ENCODE measurements at regions not wholly inside any gene's neighbourhood (a gene's known extent, or its start where the extent isn't known, plus 50 kb on each side); places are given as distances from the start of the nearest gene placed in this dataset.

- Histone ChIP-seq H3K9me3 (no peaks in the 10 kb centered on the region), H3K27me3 (ENCODE audit: low read depth) (no peaks in the 10 kb centered on the region), H3K4me1 (peaks cover 13% of the 10 kb centered on the region), H3K36me3 (no peaks in the 10 kb centered on the region), H3K27ac (no peak overlapping the region), H3K4me3 (no peak overlapping the region)
- ATAC-seq (no peak), DNase-seq (no peak)
- no peak for TF ChIP-seq CTCF (IDR thresholded peaks at IDR 0.05)
- intact Hi-C loops (cut with DNase I) = no loop called here
Observed at GRCh38 chr17:17413821-17414220, 63.0 kb upstream of the MED9 start.

DNA sequence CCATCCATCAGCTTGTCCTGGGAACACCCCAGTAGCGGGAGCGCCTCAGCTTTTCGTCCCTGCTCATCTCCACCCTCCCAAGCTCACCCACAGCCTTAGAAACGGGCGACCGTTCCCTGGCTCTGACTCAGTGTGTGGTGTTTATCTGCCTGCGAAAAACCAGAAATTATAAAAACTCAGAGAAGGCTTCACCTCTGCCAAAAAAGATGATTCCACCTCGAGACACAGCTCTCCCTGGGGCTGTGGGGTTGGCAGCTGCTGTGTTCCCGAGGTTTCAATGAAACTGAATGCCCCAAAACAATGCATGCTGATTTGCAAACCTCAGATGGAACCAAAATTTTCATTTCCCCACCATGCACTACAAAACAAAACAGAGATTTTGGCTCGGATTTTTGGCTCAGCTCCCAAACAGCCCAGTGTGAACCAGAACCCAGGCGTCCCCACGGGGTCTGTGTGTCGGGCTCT lies 62.4 kb upstream of the MED9 start:
- no peak overlapping the region for H3K27ac ChIP-seq
- no peak for DNase-seq
- H3K36me3 ChIP-seq = no peaks in the 10 kb centered on the region
- peaks cover 17% of the 10 kb centered on the region for H3K4me1 ChIP-seq
- no peak for TF ChIP-seq CTCF (IDR thresholded peaks at IDR 0.05)
- H3K27me3 ChIP-seq (ENCODE audit: low read depth) = no peaks in the 10 kb centered on the region
- H3K4me3 ChIP-seq = no peak overlapping the region
- intact Hi-C loops (cut with DNase I) = no loop called here
- ATAC-seq = no peak
- H3K9me3 ChIP-seq = no peaks in the 10 kb centered on the region

DNA sequence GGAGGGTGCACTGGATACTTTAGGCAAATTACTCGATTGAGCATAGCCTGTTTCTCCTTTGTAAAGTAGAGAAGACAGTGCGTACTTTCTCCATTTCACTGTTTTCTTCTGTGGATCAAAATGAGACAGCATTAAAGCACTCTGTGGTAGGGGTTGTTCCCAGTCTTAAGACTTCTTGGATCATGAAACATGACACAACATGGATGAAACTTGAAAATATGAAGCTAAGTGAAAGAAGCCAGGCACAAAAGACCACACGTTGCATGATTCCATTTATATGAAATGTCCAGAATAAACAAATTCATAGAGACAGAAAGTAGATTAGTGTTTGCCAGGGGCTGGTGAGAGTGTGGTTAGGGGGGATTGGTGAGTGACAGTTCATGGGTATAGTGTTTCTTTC lies 61.8 kb upstream of the MED9 start:
- DNase-seq (no peak), ATAC-seq (no peak)
- Histone ChIP-seq H3K27ac (no peak overlapping the region), H3K4me3 (no peak overlapping the region), H3K9me3 (no peaks in the 10 kb centered on the region), H3K27me3 (ENCODE audit: low read depth) (no peaks in the 10 kb centered on the region), H3K36me3 (no peaks in the 10 kb centered on the region), H3K4me1 (peaks cover 18% of the 10 kb centered on the region)
- no peak for TF ChIP-seq CTCF (IDR thresholded peaks at IDR 0.05)
- intact Hi-C loops (cut with DNase I) = no loop called here

DNA sequence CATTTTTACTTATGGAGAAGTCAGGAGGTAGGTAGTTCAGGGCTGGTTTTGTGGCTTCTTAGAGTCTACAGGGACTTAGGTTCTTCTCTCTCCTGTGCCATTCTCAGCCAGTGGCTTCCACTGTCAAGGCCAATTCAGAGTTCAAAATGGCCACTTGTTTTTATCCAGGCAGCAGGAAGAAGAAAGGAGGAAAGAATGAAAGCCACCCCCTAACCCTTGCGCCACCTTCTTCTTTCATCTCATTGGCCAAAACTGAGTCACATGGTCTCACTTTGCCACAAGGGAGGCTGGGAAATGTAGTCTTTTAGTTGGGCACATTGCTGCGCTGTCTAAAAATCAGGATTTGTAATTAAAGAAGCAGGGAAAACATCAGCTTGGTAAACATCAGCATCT lies 60.8 kb upstream of the MED9 start:
- no peaks in the 10 kb centered on the region for H3K27me3 ChIP-seq (ENCODE audit: low read depth)
- peaks cover 18% of the 10 kb centered on the region for H3K4me1 ChIP-seq
- DNase-seq = no peak
- peak overlapping the region; percentile 70 for H3K27ac ChIP-seq
- no peaks in the 10 kb centered on the region for H3K36me3 ChIP-seq
- intact Hi-C loops (cut with DNase I) = no loop called here
- no peak overlapping the region for H3K4me3 ChIP-seq
- no peaks in the 10 kb centered on the region for H3K9me3 ChIP-seq
- peak; percentile 51 to 73 for ATAC-seq
- TF ChIP-seq CTCF (IDR thresholded peaks at IDR 0.05) = no peak

- Histone ChIP-seq H3K4me3 (no peak overlapping the region), H3K27me3 (ENCODE audit: low read depth) (no peaks in the 10 kb centered on the region), H3K9me3 (no peaks in the 10 kb centered on the region), H3K4me1 (peaks cover 18% of the 10 kb centered on the region), H3K27ac (peak overlapping the region; percentile 70), H3K36me3 (no peaks in the 10 kb centered on the region)
- intact Hi-C loops (cut with DNase I) = no loop called here
- no peak for TF ChIP-seq CTCF (IDR thresholded peaks at IDR 0.05)
- DNase-seq (peak; percentile 60), ATAC-seq (peak; percentile 90 to 93)
Observed at GRCh38 chr17:17416400-17417360, 60.1 kb upstream of the MED9 start.

Measured in lower lobe of right lung (tissue), 2 donors.